ENCODE measurements at regions not wholly inside any gene's neighbourhood (a gene's known extent, or its start where the extent isn't known, plus 50 kb on each side); places are given as distances from the start of the nearest gene placed in this dataset.

DNA sequence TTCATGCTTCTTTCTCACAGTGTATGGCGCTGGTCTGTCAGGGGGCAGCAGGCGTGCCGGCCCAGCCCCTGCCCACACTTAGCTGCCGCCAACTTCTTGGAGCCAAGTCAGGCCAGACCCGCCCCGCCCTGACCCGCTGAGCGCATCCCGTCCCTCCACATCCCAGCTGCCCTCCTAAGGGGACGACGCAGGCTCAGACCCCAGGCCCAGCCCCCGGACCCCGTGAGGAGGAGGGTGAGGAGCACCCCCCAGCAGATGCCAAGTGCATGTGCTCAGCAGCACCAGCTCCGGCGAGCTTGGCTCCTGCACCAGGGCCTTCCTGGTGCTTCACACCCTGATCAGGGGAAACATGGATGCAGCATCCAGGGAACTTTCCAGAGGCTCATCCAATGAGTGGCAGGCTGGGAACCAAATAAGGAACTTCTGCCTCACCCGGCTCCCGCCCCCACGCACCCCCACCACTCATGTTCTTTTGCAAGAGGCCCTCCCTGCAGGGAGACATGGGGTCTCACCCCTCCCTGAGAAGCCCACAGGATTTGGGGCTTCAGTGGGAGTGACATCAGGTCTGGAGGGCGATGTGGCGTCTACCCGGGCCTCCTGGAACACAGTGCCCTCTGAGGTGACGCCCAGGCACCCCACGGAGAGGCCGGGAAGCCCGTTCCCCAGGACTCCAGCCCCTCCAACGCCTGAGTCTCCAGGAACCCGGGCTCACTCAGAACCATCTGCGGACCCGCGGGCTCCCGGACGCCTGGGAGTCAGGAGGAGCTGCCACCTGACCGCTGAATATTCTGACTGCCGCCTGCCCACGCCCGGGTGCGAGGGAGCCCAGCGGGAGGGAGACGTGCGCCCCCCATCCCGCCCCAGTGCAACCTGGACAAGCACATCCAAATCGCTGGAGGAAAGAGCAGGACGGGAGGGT lies 70.0 kb upstream of the GALNT9 start:
- ChIA-PET POLR2A (no interaction called here), CTCF (no interaction called here)
- Histone ChIP-seq H3K27me3 (ENCODE audit: control insufficient read depth, insufficient read depth, low read length) (peaks cover 17% of the 10 kb centered on the region), H3K4me3 (ENCODE audit: low read depth, low read length) (no peak overlapping the region), H3K36me3 (ENCODE audit: control insufficient read depth, insufficient read depth, low read length) (no peaks in the 10 kb centered on the region)
- TF ChIP-seq, protein P1, sequence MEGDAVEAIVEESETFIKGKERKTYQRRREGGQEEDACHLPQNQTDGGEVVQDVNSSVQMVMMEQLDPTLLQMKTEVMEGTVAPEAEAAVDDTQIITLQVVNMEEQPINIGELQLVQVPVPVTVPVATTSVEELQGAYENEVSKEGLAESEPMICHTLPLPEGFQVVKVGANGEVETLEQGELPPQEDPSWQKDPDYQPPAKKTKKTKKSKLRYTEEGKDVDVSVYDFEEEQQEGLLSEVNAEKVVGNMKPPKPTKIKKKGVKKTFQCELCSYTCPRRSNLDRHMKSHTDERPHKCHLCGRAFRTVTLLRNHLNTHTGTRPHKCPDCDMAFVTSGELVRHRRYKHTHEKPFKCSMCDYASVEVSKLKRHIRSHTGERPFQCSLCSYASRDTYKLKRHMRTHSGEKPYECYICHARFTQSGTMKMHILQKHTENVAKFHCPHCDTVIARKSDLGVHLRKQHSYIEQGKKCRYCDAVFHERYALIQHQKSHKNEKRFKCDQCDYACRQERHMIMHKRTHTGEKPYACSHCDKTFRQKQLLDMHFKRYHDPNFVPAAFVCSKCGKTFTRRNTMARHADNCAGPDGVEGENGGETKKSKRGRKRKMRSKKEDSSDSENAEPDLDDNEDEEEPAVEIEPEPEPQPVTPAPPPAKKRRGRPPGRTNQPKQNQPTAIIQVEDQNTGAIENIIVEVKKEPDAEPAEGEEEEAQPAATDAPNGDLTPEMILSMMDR (IDR thresholded peaks at IDR 0.05; ENCODE audit: insufficient read depth, low read depth, low read length) = no peak
- no peak for DNase-seq (ENCODE audit: low read depth)

DNA sequence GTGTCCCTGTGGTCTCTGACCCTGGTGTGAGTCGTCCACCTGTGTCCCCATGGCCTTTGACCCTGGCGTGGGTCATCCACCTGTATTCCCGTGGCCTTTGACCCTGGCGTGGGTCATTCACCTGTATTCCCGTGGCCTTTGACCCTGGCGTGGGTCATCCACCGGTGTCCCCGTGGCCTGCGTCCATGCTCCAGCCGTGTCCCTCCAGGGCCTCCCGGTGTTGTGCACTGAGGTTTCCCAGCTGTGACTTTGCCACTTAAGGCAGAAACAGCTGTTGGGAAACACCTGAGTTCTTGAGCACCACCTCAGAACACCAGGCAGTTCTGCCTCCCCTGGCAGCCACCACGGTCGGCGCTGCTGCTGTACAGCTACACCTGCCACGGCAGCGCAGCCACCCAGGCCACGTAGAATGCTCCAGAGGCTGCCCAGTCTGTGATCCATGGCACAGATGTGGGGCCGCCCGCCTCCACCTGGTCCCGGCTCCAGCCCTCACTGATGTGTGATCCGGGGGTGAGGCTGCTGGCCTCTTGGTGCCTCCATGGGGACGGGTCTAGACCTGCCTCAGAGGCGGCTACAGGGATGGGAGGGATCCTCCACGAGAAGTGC lies 69.1 kb upstream of the GALNT9 start:
- CTCF ChIA-PET = no interaction called here
- Histone ChIP-seq H3K36me3 (ENCODE audit: control insufficient read depth, insufficient read depth, low read length) (no peaks in the 10 kb centered on the region), H3K27me3 (ENCODE audit: control insufficient read depth, insufficient read depth, low read length) (peaks cover 17% of the 10 kb centered on the region), H3K4me3 (ENCODE audit: low read depth, low read length) (no peak overlapping the region)
- TF ChIP-seq, protein P1 (IDR thresholded peaks at IDR 0.05; ENCODE audit: insufficient read depth, low read depth, low read length) = no peak
- DNase-seq (ENCODE audit: low read depth) = no peak
- POLR2A ChIA-PET = no interaction called here

DNA sequence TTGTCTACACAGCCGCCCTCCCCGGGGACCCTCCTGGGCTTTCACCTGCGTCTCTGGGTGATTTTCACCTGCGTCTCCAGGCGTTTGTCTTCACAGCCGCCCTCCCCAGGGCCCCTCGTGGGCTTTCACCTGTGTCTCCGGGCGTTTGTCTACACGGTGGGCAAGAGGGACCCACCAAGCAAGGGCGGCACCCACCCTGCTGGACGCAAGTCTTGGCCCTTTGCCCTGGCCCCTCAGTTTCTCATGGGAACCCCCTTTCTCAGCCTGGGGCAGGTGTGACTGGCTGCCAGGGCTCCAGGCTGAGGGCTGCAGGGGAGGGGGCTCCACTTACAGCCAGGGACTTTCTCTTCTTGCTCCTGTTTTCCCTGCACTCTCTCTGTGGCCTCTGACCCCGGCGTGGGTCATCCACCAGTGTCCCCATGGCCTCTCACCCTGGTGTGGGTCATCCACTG lies 68.6 kb upstream of the GALNT9 start:
- ChIA-PET CTCF (no interaction called here), POLR2A (no interaction called here)
- Histone ChIP-seq H3K4me3 (ENCODE audit: low read depth, low read length) (no peak overlapping the region), H3K36me3 (ENCODE audit: control insufficient read depth, insufficient read depth, low read length) (no peaks in the 10 kb centered on the region), H3K27me3 (ENCODE audit: control insufficient read depth, insufficient read depth, low read length) (peaks cover 17% of the 10 kb centered on the region)
- TF ChIP-seq, protein P1 (IDR thresholded peaks at IDR 0.05; ENCODE audit: insufficient read depth, low read depth, low read length) = no peak
- DNase-seq (ENCODE audit: low read depth) = no peak

DNA sequence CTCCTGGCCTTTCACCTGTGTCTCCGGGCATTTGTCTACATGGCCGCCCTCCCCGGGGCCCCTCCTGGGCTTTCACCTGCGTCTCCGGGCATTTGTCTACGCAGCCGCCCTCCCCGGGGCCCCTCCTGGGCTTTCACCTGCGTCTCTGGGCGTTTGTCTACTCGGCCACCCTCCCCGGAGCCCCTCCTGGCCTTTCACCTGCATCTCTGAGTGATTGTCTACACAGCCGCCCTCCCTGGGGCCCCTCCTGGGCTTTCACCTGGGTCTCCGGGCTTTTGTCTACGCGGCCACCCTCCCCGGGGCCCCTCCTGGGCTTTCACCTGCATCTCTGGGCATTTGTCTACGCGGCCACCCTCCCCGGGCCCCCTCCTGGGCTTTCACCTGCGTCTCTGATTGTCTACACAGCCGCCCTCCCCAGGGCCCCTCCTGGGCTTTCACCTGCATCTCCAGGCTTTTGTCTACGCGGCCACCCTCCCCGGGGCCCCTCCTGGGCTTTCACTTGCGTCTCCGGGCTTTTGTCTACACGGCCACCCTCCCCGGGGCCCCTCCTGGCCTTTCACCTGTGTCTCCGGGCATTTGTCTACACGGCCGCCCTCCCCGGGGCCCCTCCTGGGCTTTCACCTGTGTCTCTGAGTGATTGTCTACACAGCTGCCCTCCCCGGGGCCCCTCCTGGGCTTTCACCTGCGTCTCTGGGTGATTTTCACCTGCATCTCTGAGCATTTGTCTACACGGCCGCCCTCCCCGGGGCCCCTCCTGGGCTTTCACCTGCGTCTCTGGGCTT lies 68.0 kb upstream of the GALNT9 start:
- peaks cover 17% of the 10 kb centered on the region for H3K27me3 ChIP-seq (ENCODE audit: control insufficient read depth, insufficient read depth, low read length)
- ChIA-PET POLR2A (no interaction called here), CTCF (no interaction called here)
- no peak overlapping the region for H3K4me3 ChIP-seq (ENCODE audit: low read depth, low read length)
- TF ChIP-seq, protein P1 (IDR thresholded peaks at IDR 0.05; ENCODE audit: insufficient read depth, low read depth, low read length) = no peak
- H3K36me3 ChIP-seq (ENCODE audit: control insufficient read depth, insufficient read depth, low read length) = no peaks in the 10 kb centered on the region
- no peak for DNase-seq (ENCODE audit: low read depth)

DNA sequence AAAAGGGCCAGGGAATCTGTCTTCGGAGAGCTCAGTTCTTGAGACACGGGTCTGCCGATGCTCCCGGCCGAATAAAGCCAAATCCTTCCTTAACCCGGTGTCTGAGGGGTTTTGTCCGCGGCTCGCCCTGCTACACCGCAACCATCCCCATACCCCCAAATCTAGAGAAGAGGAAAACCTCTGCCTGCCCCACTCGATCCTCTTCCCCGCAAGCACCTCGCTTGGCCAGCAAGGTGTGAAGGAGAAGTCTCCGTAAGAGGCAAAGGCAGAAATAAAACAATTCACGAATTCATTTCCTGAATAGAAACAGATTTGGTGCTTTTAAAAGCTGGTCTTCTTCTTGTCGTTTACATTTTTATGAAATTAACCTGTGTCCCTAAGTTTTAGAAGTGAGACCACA lies 67.3 kb upstream of the GALNT9 start:
- H3K27me3 ChIP-seq (ENCODE audit: control insufficient read depth, insufficient read depth, low read length) = peaks cover 17% of the 10 kb centered on the region
- ChIA-PET CTCF (interaction anchor here (1.6 kb wide), 1 partner anchor 17 kb away, joined by 3 read pairs; no protein-coding TSS in a partner anchor), POLR2A (no interaction called here)
- TF ChIP-seq, protein P1 (IDR thresholded peaks at IDR 0.05; ENCODE audit: insufficient read depth, low read depth, low read length) = no peak
- H3K36me3 ChIP-seq (ENCODE audit: control insufficient read depth, insufficient read depth, low read length) = no peaks in the 10 kb centered on the region
- H3K4me3 ChIP-seq (ENCODE audit: low read depth, low read length) = no peak overlapping the region
- DNase-seq (ENCODE audit: low read depth) = no peak
